Spleen (tissue), 11 donors: ENCODE measurements at regions not wholly inside any gene's neighbourhood (a gene's known extent, or its start where the extent isn't known, plus 50 kb on each side); places are given as distances from the start of the nearest gene placed in this dataset.

ENCODE experiments used
- DNase-seq: peaks from one replicate; pipeline ENCODE4 v3.0.0-alpha.2; 2020
- H3K27ac ChIP-seq, 8 donors: fragments of 200-600 bp; sonication (generic) in 7 of 8; 1 replicate in 4 of 8; 2 replicates in 4 of 8; pipeline versions ENCODE4 v1.5.0 to v1.8.0; 2016 to 2021; ENCODE audit warnings: inconsistent platforms in 4 of 8, mild to moderate bottlenecking in 4 of 8, moderate library complexity in 1 of 8
- H3K27me3 ChIP-seq, 7 donors: fragments of 200-600 bp; sonication (generic) in 6 of 7; replicated peaks in 1 of 7; 1 replicate in 4 of 7; 2 replicates in 3 of 7; pipeline versions ENCODE4 v1.5.0 to v1.8.0; 2016 to 2021; ENCODE audit warnings: inconsistent platforms in 3 of 7, mild to moderate bottlenecking in 1 of 7
- H3K36me3 ChIP-seq, 6 donors: fragments of 200-600 bp; sonication (generic) in 5 of 6; 1 replicate in 4 of 6; 2 replicates in 2 of 6; pipeline versions ENCODE4 v1.5.0 to v1.8.0; 2016 to 2021; ENCODE audit warnings: inconsistent platforms in 2 of 6
- H3K4me1 ChIP-seq, 6 donors: fragments of 200-600 bp; sonication (generic) in 5 of 6; 1 replicate in 3 of 6; 2 replicates in 3 of 6; pipeline versions ENCODE4 v1.5.0 to v1.8.0; 2016 to 2021; ENCODE audit warnings: inconsistent platforms in 3 of 6
- H3K4me3 ChIP-seq, 8 donors: fragments of 200-600 bp; sonication (generic) in 7 of 8; 1 replicate in 4 of 8; 2 replicates in 4 of 8; pipeline versions ENCODE4 v1.5.0 to v1.8.0; 2016 to 2021; ENCODE audit warnings: inconsistent platforms in 4 of 8, mild to moderate bottlenecking in 4 of 8, moderate library complexity in 2 of 8
- H3K9me3 ChIP-seq, 8 donors: fragments of 200-600 bp; sonication (generic) in 7 of 8; 1 replicate in 4 of 8; 2 replicates in 4 of 8; pipeline versions ENCODE4 v1.5.0 to v1.8.0; 2016 to 2021; ENCODE audit warnings: inconsistent platforms in 4 of 8
- CTCF ChIP-seq, 11 experiments: fragments of 200-600 bp in 7 of 11; fragments of 450-650 bp in 4 of 11; sonication (generic) in 4 of 11; IDR thresholded peaks in 8 of 11; conservative IDR thresholded peaks in 3 of 11; 1 replicate in 7 of 11; 2 replicates in 4 of 11; pipeline versions ENCODE4 v1.4.0 to v1.8.0; 2016 to 2021; ENCODE audit warnings: antibody characterized with exemption in 11 of 11, inconsistent platforms in 4 of 11, mild to moderate bottlenecking in 1 of 11
- POLR2A ChIP-seq, 3 donors: fragments of 450-650 bp; IDR thresholded peaks; one replicate each; pipeline ENCODE4 v1.5.1; 2017; ENCODE audit warnings: antibody characterized with exemption in 3 of 3, mild to moderate bottlenecking in 1 of 3
- POLR2AphosphoS5 ChIP-seq, 3 donors: sonication (generic); formaldehyde crosslinking; IDR thresholded peaks; one replicate each; pipeline ENCODE4 v1.5.1; 2017; ENCODE audit warnings: antibody characterized with exemption in 3 of 3
- WGBS, 5 donors: extraction: QIAGEN DNeasy Blood & Tissue Kit in 3 of 5; methylation state at CpG; one replicate each; pipeline versions ENCODE4 v1.1.5 to v1.1.7; 2013 to 2018; 5-methylcytosine and 5-hydroxymethylcytosine counted together
- intact Hi-C: fragments of 100-400 bp; cut with DNase I; formaldehyde crosslinking; loops from one replicate; pipeline ENCODE4 v1.15.0; 2023; ENCODE audit warnings: low total_unique reads
- donor health status: healthy with polysubstance abuse.
- donor health status: DM: no; HTN: no; CAD: no; lungs with moderate emphysema.
- donor health status: DM: no; HTN: no; CAD: no.
- donor health status: Bipolar disorder and iron deficiency.
- donor health status: healthy.
- donor health status: DM: no; HTN: no; CAD: no.
- donor health status: DM: yes; HTN: yes; CAD: no.

- intact Hi-C loops: no loop called here
- no peak overlapping the region for H3K4me3 ChIP-seq
- DNase-seq: no peak
- no peaks in the 10 kb centered on the region for H3K36me3 ChIP-seq
- H3K9me3 ChIP-seq: no peaks in the 10 kb centered on the region
- H3K27me3 ChIP-seq: peaks cover 0 to 37% (median 21%) of the 10 kb centered on the region in 7 donors
- TF ChIP-seq POLR2AphosphoS5 (IDR thresholded peaks at IDR 0.05) (no peak), POLR2A (IDR thresholded peaks at IDR 0.05) (no peak), CTCF (IDR thresholded peaks at IDR 0.05 in 8 of 11, conservative IDR thresholded peaks at IDR 0.05 in 3 of 11) (no peak)
- peaks cover 9 to 28% (median 21%) of the 10 kb centered on the region in 6 donors for H3K4me1 ChIP-seq
- 63 to 79% (median 66%) methylated on average over 4 of the region's 4 CpGs for WGBS, 5 donors
- H3K27ac ChIP-seq: no peak overlapping the region
Observed at GRCh38 chr21:38664315-38664714, 141.4 kb upstream of the ETS2 start.

DNA sequence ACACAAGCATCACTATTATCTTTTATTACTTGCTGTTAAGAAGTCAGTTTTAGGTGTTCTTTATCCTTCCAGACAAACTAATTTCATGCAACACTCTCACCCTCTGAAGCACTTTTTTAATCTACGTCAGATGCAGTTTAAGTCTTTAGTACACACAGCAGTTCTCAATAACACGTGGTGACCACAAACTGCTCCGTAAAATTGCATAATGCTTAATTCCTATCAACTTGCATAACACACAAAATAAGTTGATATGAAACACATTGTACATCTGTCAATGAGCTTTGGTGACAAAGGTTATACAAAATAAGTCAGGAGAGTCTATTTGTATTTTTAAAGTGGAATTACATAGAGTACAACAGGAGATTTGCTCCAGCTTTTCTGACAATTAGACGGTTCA lies 140.9 kb upstream of the ETS2 start:
- H3K27ac ChIP-seq: no peak overlapping the region
- no peaks in the 10 kb centered on the region for H3K36me3 ChIP-seq
- no peak overlapping the region for H3K4me3 ChIP-seq
- no peak for DNase-seq
- intact Hi-C loops: no loop called here
- no peak for TF ChIP-seq POLR2AphosphoS5 (IDR thresholded peaks at IDR 0.05)
- no peak for TF ChIP-seq CTCF (IDR thresholded peaks at IDR 0.05 in 8 of 11, conservative IDR thresholded peaks at IDR 0.05 in 3 of 11)
- TF ChIP-seq POLR2A (IDR thresholded peaks at IDR 0.05): no peak
- H3K27me3 ChIP-seq: peaks cover 0 to 32% (median 20%) of the 10 kb centered on the region in 7 donors
- WGBS, 5 donors: 48 to 82% (median 68%) methylated on average over 4 of the region's 4 CpGs
- no peaks in the 10 kb centered on the region for H3K9me3 ChIP-seq
- peaks cover 9 to 26% (median 20%) of the 10 kb centered on the region in 6 donors for H3K4me1 ChIP-seq

DNA sequence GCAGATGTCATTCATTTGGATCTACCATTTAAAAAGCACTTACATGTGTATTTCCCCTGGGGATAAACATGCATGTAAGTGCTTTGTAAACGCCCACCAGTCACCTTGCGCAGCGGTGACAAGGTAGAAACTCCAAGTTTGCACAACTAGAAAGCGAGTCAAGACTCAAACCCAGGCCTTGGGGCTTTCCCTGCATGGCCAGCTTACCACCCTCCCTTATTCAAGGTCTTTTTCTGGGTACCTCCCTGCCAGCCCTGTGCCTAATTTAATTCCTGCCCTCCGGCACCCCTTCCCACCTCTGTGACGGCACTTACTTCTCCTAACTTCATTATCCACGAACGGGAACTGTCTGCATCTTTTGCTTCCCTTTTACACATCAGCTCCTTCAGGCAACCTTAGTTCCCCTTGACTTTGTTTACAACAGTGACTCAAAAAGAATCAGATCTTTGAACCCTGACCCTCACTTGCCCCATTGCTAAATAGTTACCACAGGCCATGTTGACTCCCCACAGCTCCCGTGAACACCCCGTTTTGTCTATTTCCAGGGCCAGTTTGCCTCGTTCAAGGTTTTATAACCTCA lies 138.3 kb upstream of the ETS2 start:
- no peak for DNase-seq
- Histone ChIP-seq H3K27ac (no peak overlapping the region), H3K4me3 (no peak overlapping the region), H3K36me3 (no peaks in the 10 kb centered on the region), H3K4me1 (peaks cover 0 to under 1% (median 0%) of the 10 kb centered on the region in 6 donors), H3K27me3 (peaks cover 0 to 7% (median 0%) of the 10 kb centered on the region in 7 donors), H3K9me3 (no peaks in the 10 kb centered on the region)
- intact Hi-C loops: no loop called here
- 61 to 85% (median 73%) methylated on average over 11 of the region's 11 CpGs for WGBS, 5 donors
- TF ChIP-seq POLR2A (IDR thresholded peaks at IDR 0.05): no peak
- no peak for TF ChIP-seq POLR2AphosphoS5 (IDR thresholded peaks at IDR 0.05)

- H3K4me3 ChIP-seq: no peak overlapping the region
- no peak for TF ChIP-seq CTCF (IDR thresholded peaks at IDR 0.05 in 8 of 11, conservative IDR thresholded peaks at IDR 0.05 in 3 of 11)
- TF ChIP-seq POLR2A (IDR thresholded peaks at IDR 0.05): no peak
- TF ChIP-seq POLR2AphosphoS5 (IDR thresholded peaks at IDR 0.05): no peak
- 80 to 94% (median 83%) methylated on average over 1 of the region's 1 CpG for WGBS, 5 donors
- no peak overlapping the region for H3K27ac ChIP-seq
- H3K9me3 ChIP-seq: no peaks in the 10 kb centered on the region
- H3K27me3 ChIP-seq: peaks cover 0 to 6% (median 0%) of the 10 kb centered on the region in 7 donors
- no peak for DNase-seq
- intact Hi-C loops: no loop called here
- H3K36me3 ChIP-seq: no peaks in the 10 kb centered on the region
- no peaks in the 10 kb centered on the region for H3K4me1 ChIP-seq
Observed at GRCh38 chr21:38668067-38668466, 137.7 kb upstream of the ETS2 start.
